MV-4-11 (cell line): ENCODE measurements at regions not wholly inside any gene's neighbourhood (a gene's known extent, or its start where the extent isn't known, plus 50 kb on each side); places are given as distances from the start of the nearest gene placed in this dataset.
"Not testable (repeated sequence)": the region's sequence is repeated elsewhere in the genome, so short reads cannot be mapped to it uniquely, and the experiment has no call there.

ENCODE experiments used
- DNase-seq: peaks from one replicate; lab custom pipeline; 2025; lab: John Stamatoyannopoulos, UW

DNA sequence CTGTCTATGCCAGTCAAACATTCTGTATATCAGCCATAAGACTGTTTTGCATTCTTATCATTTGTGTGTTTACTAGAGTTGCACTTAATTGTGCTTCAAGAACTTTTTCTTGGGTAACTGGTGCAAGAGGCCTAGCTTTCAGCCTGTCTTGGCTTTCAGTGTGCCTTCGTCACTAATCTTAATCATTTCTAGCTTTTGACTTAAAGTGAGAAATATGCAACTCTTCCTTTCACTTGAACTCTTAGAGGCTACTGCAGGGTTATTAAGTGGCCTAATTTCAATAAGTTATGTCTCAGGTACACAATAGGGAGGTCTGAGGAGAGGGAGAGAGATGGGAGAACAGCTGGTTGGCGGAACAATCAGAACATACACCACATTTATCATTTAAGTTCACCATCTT lies 62.1 kb upstream of the FAN1 start:
- not testable (repeated sequence) for DNase-seq

DNA sequence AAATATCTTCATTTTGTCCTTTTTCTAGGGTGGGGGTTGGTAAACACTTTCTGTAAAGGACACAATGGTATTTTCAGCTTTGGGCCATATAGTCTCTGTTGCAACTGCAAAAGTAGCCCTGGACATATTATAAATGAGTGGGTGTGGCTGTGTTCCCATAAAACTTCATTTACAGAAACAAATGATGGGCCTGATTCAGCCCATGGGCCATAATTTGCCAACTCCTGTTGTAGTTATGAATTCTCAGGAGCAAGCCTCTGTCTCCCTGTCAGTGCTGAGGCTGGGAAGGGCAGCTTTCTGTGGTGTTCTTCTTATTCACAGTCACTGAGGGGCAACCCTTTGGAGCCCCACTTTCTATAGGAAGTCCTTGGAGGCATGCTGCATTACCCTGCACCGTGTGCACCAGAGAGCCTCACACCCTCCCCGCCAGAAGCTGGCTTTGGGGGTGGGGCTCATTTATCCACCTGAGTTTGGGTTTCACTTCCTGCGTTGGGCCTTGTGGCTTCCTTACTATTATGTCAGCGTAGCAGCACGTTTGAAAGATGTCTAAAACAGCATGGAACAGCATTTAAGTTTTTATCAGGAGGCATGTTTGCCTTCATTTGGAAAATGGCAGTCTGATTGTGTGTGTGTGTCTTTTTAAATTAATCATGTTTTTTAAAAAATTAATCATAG lies 60.8 kb upstream of the FAN1 start:
- DNase-seq = peak; percentile 61

DNA sequence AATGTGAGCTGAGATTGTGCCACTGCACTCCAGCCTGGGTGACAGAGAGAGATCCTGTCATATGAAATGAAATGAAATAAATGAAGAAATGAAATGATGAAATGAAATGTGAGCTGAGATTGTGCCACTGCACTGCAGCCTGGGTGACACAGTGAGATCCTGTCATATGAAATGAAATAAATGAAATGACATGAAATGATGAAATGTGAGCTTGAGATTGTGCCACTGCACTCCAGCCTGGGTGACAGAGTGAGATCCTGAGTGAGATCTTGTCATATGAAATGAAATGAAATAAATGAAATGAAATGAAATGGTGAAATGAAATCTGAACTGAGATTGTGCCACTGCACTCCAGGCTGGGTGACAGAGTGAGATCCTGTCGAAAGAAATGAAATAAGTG lies 58.2 kb upstream of the FAN1 start:
- not testable (repeated sequence) for DNase-seq
